Gastroesophageal sphincter (tissue), 3 donors: ENCODE measurements at regions not wholly inside any gene's neighbourhood (a gene's known extent, or its start where the extent isn't known, plus 50 kb on each side); places are given as distances from the start of the nearest gene placed in this dataset.

Source experiments
- CTCF ChIP-seq, 4 experiments: fragments of 200-600 bp in 2 of 4; fragments of 450-650 bp in 2 of 4; sonication (generic) in 1 of 4; IDR thresholded peaks; one replicate each; pipeline ENCODE4 v1.5.1; 2017 to 2019; ENCODE audit warnings: antibody characterized with exemption in 4 of 4, mild to moderate bottlenecking in 2 of 4, moderate library complexity in 2 of 4
- EP300 ChIP-seq: sonication (generic); formaldehyde crosslinking; IDR thresholded peaks from one replicate; pipeline ENCODE4 v1.6.1; 2017; ENCODE audit warnings: antibody characterized with exemption, mild to moderate bottlenecking
- POLR2A ChIP-seq, 2 donors: fragments of 450-650 bp; IDR thresholded peaks; one replicate each; pipeline ENCODE4 v1.6.1; 2017; ENCODE audit warnings: antibody characterized with exemption in 2 of 2, mild to moderate bottlenecking in 2 of 2, moderate library complexity in 1 of 2
- POLR2AphosphoS5 ChIP-seq: sonication (generic); formaldehyde crosslinking; IDR thresholded peaks from one replicate; pipeline ENCODE4 v1.6.1; 2017; ENCODE audit warnings: antibody characterized with exemption

GRCh38 chr1:103265551-103265950 is 157.2 kb upstream of the COL11A1 start:
- TF ChIP-seq CTCF (IDR thresholded peaks at IDR 0.05) (no peak), EP300 (no peak), POLR2A (IDR thresholded peaks at IDR 0.05) (no peak), POLR2AphosphoS5 (no peak)
